ENCODE measurements at regions not wholly inside any gene's neighbourhood (a gene's known extent, or its start where the extent isn't known, plus 50 kb on each side); places are given as distances from the start of the nearest gene placed in this dataset.

- WGBS, 2 donors = 58 to 65% methylated on average over 4 of the region's 4 CpGs
- no peak overlapping the region for H3K4me3 ChIP-seq (ENCODE audit: low read depth, poor library complexity, severe bottlenecking)
- DNase-seq (ENCODE audit: low spot score in 2 of 2) = no peak
- intact Hi-C loops (cut with DNase I; ENCODE audit: low total_unique reads) = no loop called here
- TF ChIP-seq CTCF (IDR thresholded peaks at IDR 0.05) = no peak
- no peak for TF ChIP-seq POLR2A (IDR thresholded peaks at IDR 0.05)
Observed at GRCh38 chr18:28522236-28522635, 345.3 kb upstream of the CDH2 start.

GRCh38 chr18:28519997-28520396 lies 343.1 kb upstream of the CDH2 start:
- DNase-seq (ENCODE audit: low spot score in 2 of 2) = no peak
- TF ChIP-seq POLR2A (IDR thresholded peaks at IDR 0.05) = no peak
- no peak for TF ChIP-seq CTCF (IDR thresholded peaks at IDR 0.05)
- no peak overlapping the region for H3K4me3 ChIP-seq (ENCODE audit: low read depth, poor library complexity, severe bottlenecking)
- intact Hi-C loops (cut with DNase I; ENCODE audit: low total_unique reads) = no loop called here
- WGBS, 2 donors = 85 to 86% methylated on average over 5 of the region's 5 CpGs

- DNase-seq (ENCODE audit: low spot score in 2 of 2) = no peak
- no peak for TF ChIP-seq POLR2A (IDR thresholded peaks at IDR 0.05)
- no peak for TF ChIP-seq CTCF (IDR thresholded peaks at IDR 0.05)
- 91 to 92% methylated on average over 6 of the region's 6 CpGs for WGBS, 2 donors
- H3K4me3 ChIP-seq (ENCODE audit: low read depth, poor library complexity, severe bottlenecking) = no peak overlapping the region
- intact Hi-C loops (cut with DNase I; ENCODE audit: low total_unique reads) = no loop called here
Observed at GRCh38 chr18:28514699-28515098, 337.8 kb upstream of the CDH2 start.

- no peak overlapping the region for H3K4me3 ChIP-seq (ENCODE audit: low read depth, poor library complexity, severe bottlenecking)
- intact Hi-C loops (cut with DNase I; ENCODE audit: low total_unique reads) = no loop called here
- TF ChIP-seq CTCF (IDR thresholded peaks at IDR 0.05) (no peak), POLR2A (IDR thresholded peaks at IDR 0.05) (no peak)
Observed at GRCh38 chr18:28512357-28512756, 335.4 kb upstream of the CDH2 start.

GRCh38 chr18:28511413-28511821 lies 334.5 kb upstream of the CDH2 start:
- WGBS, 2 donors = 59 to 64% methylated on average over 2 of the region's 2 CpGs
- no peak overlapping the region for H3K4me3 ChIP-seq (ENCODE audit: low read depth, poor library complexity, severe bottlenecking)
- intact Hi-C loops (cut with DNase I; ENCODE audit: low total_unique reads) = no loop called here
- DNase-seq (ENCODE audit: low spot score in 2 of 2) = no peak
- no peak for TF ChIP-seq CTCF (IDR thresholded peaks at IDR 0.05)
- TF ChIP-seq POLR2A (IDR thresholded peaks at IDR 0.05) = no peak

More at GRCh38 chr18:28512357-28512756, 335.4 kb upstream of the CDH2 start:
- no peak for DNase-seq (ENCODE audit: low spot score in 2 of 2)
- WGBS, 2 donors = 52 to 73% methylated on average over 2 of the region's 2 CpGs

- intact Hi-C loops (cut with DNase I; ENCODE audit: low total_unique reads) = no loop called here
- no peak for TF ChIP-seq CTCF (IDR thresholded peaks at IDR 0.05)
- TF ChIP-seq POLR2A (IDR thresholded peaks at IDR 0.05) = no peak
- no peak overlapping the region for H3K4me3 ChIP-seq (ENCODE audit: low read depth, poor library complexity, severe bottlenecking)
- DNase-seq (ENCODE audit: low spot score in 2 of 2) = no peak
Observed at GRCh38 chr18:28510210-28510609, 333.3 kb upstream of the CDH2 start.

Measured in lower leg skin (tissue), 4 donors.